ENCODE measurements at regions not wholly inside any gene's neighbourhood (a gene's known extent, or its start where the extent isn't known, plus 50 kb on each side); places are given as distances from the start of the nearest gene placed in this dataset.

- TF ChIP-seq CTCF (IDR thresholded peaks at IDR 0.05; ENCODE audit: low read depth, low read length, missing control alignments): no peak
- H3K4me3 ChIP-seq (replicated peaks; ENCODE audit: low read depth, low read length): no peak overlapping the region
Measured at GRCh38 chr6:165091121-165091785, 218.2 kb downstream of the C6orf118 start.

GRCh38 chr6:165090242-165090641, 219.2 kb downstream of the C6orf118 start:
- DNase-seq (ENCODE audit: extremely low read depth, low read depth): no peak
- no peak for TF ChIP-seq CTCF (IDR thresholded peaks at IDR 0.05; ENCODE audit: low read depth, low read length, missing control alignments)
- no peak overlapping the region for H3K4me3 ChIP-seq (replicated peaks; ENCODE audit: low read depth, low read length)

More at GRCh38 chr6:165091121-165091785, 218.2 kb downstream of the C6orf118 start:
- no peak for DNase-seq (ENCODE audit: extremely low read depth, low read depth)

- DNase-seq (ENCODE audit: extremely low read depth, low read depth): no peak
- no peak overlapping the region for H3K4me3 ChIP-seq (replicated peaks; ENCODE audit: low read depth, low read length)
- TF ChIP-seq CTCF (IDR thresholded peaks at IDR 0.05; ENCODE audit: low read depth, low read length, missing control alignments): no peak
Measured at GRCh38 chr6:165086814-165087213, 222.6 kb downstream of the C6orf118 start.

GRCh38 chr6:165082636-165083035, 226.8 kb downstream of the C6orf118 start:
- DNase-seq (ENCODE audit: extremely low read depth, low read depth): no peak
- no peak for TF ChIP-seq CTCF (IDR thresholded peaks at IDR 0.05; ENCODE audit: low read depth, low read length, missing control alignments)
- no peak overlapping the region for H3K4me3 ChIP-seq (replicated peaks; ENCODE audit: low read depth, low read length)

- no peak for TF ChIP-seq CTCF (IDR thresholded peaks at IDR 0.05; ENCODE audit: low read depth, low read length, missing control alignments)
- DNase-seq (ENCODE audit: extremely low read depth, low read depth): no peak
- H3K4me3 ChIP-seq (replicated peaks; ENCODE audit: low read depth, low read length): no peak overlapping the region
Measured at GRCh38 chr6:165081944-165082532, 227.4 kb downstream of the C6orf118 start.

GRCh38 chr6:165077876-165078275, 231.5 kb downstream of the C6orf118 start:
- DNase-seq (ENCODE audit: extremely low read depth, low read depth): no peak
- no peak for TF ChIP-seq CTCF (IDR thresholded peaks at IDR 0.05; ENCODE audit: low read depth, low read length, missing control alignments)
- H3K4me3 ChIP-seq (replicated peaks; ENCODE audit: low read depth, low read length): no peak overlapping the region

Data from HFF-Myc (cell line).